HG03108 (cell line): ENCODE measurements at regions not wholly inside any gene's neighbourhood (a gene's known extent, or its start where the extent isn't known, plus 50 kb on each side); places are given as distances from the start of the nearest gene placed in this dataset.
"Not testable (repeated sequence)": the region's sequence is repeated elsewhere in the genome, so short reads cannot be mapped to it uniquely, and the experiment has no call there.

Source experiments
- ATAC-seq: cut with Tn5 transposase; IDR thresholded peaks from one replicate; pipeline ENCODE4 v1.9.1; 2021; ENCODE audit warnings: moderate library complexity; ENCODE audit not compliant: unreplicated experiment

- ATAC-seq: no peak
Measured at GRCh38 chr10:9848981-9849380, 1168.7 kb upstream of the CELF2 start.

DNA sequence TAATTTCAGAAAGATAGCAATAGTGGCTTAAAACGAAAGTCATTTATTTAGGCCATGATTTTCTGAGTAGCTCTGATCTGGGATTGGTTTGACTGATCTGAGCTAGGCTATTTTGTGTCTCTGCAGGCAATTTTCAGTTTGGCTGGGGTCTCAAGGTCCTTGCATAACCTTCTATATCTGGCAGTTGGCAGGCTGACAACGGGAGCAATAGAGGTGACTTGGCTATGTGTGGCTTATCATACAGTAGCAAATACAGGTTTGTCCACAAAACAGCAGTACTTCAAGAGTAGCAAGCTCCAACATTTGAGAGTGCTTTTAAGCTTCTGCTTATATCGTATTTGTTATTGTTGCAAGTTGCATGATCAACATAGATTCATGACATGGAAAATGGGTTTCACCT lies 1167.3 kb upstream of the CELF2 start:
- no peak for ATAC-seq

- ATAC-seq: no peak
Measured at GRCh38 chr10:9851808-9852207, 1165.9 kb upstream of the CELF2 start.

GRCh38 chr10:9853405-9854355 lies 1164.0 kb upstream of the CELF2 start:
- no peak for ATAC-seq

GRCh38 chr10:9855451-9855850 lies 1162.2 kb upstream of the CELF2 start:
- ATAC-seq: not testable (repeated sequence)

GRCh38 chr10:9858816-9859215 lies 1158.9 kb upstream of the CELF2 start:
- ATAC-seq: no peak

- no peak for ATAC-seq
Measured at GRCh38 chr10:9860045-9860444, 1157.6 kb upstream of the CELF2 start.

GRCh38 chr10:9863559-9864121 lies 1154.0 kb upstream of the CELF2 start:
- ATAC-seq: no peak

DNA sequence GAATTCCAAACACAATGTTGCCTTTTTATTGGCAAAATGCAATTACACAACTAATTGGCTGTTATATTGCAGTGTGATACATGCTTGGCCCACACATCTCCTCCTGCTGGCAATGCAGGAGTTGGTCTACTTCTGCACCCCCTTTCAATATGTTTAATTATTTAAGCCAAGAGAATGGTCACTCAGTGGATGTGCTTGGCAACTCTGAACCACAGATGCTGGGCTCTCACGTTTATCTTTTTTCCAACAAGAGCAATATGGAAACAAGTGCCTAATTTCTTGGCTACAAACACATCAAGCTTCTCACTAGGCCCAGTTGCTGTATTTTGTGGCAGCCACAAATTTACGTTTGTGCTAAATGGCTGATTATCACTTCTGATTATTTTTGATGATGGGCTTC lies 1149.2 kb upstream of the CELF2 start:
- no peak for ATAC-seq

- no peak for ATAC-seq
Measured at GRCh38 chr10:9869205-9869604, 1148.5 kb upstream of the CELF2 start.

DNA sequence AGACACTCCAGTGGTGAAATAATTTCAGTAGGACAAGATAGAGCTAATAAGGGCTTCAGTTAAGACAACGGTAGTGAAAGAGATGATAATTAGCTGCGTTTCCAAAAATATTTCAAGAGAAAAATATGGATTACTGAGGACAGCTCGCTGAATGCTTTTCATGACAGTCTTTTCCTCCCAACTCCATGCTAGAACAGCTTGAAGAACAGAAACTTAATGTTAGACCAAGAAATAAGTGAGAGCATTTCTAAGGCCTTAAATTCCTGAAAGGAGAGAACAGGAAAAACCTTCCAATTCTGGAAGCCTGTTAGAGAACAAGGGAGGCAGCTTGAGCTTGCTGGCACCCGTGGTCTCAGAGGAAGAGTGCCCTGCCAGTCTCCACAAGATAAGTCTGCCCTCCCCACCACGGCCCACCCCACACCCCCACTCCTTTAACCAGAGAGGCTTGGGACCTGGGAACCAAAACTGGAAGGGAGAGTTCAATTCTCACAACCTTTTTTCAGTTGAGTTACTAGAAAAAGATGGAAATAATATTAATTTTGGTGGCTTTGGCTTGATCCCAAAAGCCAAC lies 1148.0 kb upstream of the CELF2 start:
- ATAC-seq: no peak

- no peak for ATAC-seq
Measured at GRCh38 chr10:9875353-9875752, 1142.3 kb upstream of the CELF2 start.

GRCh38 chr10:9877978-9878377 lies 1139.7 kb upstream of the CELF2 start:
- ATAC-seq: no peak

GRCh38 chr10:9878383-9878782 lies 1139.3 kb upstream of the CELF2 start:
- ATAC-seq: no peak

- no peak for ATAC-seq
Measured at GRCh38 chr10:9885761-9886160, 1131.9 kb upstream of the CELF2 start.

GRCh38 chr10:9886772-9887171 lies 1130.9 kb upstream of the CELF2 start:
- ATAC-seq: no peak

DNA sequence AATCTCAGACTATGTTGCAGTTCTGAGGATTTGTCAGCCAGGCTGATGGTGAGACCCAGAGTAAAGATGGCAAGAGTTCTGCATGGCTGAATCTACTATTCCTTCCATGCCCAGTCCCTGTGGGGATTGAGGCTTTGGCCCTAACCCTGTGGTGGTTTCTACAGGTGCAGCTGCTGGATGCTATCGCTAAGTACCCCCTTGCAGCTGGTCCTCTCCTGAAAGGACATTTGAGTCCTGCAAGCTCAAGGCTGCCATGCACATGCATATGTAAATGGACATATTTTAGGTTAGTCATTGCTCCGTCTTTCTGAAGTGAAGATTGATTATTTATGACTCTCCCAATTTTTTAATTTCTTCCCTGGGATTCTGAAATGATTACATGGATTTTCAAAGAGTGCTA lies 1122.2 kb upstream of the CELF2 start:
- ATAC-seq: no peak

GRCh38 chr10:9895981-9896380 lies 1121.7 kb upstream of the CELF2 start:
- no peak for ATAC-seq

DNA sequence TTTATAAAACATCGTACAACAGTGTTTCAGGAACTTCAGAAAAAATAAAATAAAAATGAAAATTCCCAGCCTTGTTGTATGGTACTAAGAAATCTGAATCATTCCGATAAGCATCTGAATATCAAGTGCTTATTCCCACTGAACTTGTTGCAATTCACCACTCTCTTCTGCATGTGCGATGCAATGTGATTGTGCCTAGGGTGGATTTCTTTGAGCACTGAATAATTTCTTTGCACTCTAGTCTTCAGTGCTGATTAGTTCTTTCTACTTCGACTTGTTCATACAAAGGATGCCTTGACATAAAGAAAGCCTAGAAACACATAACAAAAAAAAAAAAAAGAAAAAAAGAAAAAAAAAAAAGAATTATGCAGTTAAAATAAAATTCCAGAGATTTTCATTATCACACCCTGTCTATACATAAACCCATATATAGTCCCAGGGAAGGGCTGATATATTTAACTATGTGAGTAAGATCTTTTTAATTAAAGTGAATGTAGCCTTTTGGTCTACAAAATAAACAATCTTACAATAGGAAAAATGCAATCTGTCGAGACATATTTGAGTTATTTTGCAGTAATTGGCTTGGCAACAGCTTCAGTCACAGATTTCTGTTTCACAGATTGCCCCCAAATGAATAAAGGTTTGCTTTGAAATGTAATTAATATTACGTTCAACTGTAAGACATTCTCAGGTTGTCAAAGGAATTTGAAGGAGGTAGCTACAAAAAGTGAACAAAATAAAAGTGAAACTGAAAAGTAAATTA lies 1118.9 kb upstream of the CELF2 start:
- ATAC-seq: no peak

DNA sequence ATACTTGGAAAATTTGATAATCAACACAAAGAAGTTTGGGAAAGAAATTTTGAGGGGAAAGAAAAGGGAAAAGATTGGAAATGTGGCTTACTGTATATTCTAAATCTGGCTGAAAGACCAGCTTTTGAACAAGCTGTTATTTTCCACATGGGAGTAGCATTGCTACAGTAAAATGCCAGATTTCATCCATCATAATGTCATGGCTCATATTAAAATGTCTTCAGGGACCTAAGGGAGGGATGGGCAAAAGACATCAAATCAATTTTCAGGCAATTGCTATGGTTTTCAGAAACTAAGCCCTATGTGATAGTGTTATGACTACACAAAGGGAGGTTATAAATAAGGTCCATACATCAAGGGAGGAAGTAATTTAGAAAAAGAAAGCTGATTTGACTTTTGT lies 1116.9 kb upstream of the CELF2 start:
- no peak for ATAC-seq

- ATAC-seq: no peak
Measured at GRCh38 chr10:9901971-9902370, 1115.7 kb upstream of the CELF2 start.
